NCI-H524 (cell line): ENCODE measurements at regions not wholly inside any gene's neighbourhood (a gene's known extent, or its start where the extent isn't known, plus 50 kb on each side); places are given as distances from the start of the nearest gene placed in this dataset.
"Not testable (repeated sequence)": the region's sequence is repeated elsewhere in the genome, so short reads cannot be mapped to it uniquely, and the experiment has no call there.

Experiments used
- DNase-seq, 2 experiments: peaks; one replicate each; lab custom pipeline; 2025; lab: John Stamatoyannopoulos, UW

GRCh38 chr1:95518310-95518709 lies 284.3 kb downstream of the RWDD3 start:
- DNase-seq: no peak

- no peak for DNase-seq
Observed at GRCh38 chr1:95520390-95520789, 286.4 kb downstream of the RWDD3 start.

DNA sequence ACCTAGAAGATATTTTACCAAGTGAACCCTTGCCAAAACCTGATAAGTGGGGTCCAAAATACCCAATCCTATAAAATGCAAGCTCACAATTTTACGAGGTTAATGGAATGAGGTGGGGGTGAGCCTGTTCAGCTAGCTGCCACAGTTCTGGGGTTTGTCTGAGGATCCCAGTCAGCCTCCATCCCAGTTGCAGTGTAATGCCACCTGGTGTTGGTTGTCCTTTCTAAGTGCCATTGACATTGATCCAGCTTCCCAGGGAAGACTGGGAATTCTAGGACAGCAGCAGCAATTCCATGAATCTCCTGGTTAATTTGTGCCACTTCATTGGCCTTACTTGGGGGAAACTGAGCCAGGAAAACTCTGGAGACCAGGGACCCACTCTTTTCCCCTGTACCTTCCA lies 298.3 kb downstream of the RWDD3 start:
- DNase-seq: no peak

GRCh38 chr1:95534985-95535384 lies 301.0 kb downstream of the RWDD3 start:
- DNase-seq: no peak

DNA sequence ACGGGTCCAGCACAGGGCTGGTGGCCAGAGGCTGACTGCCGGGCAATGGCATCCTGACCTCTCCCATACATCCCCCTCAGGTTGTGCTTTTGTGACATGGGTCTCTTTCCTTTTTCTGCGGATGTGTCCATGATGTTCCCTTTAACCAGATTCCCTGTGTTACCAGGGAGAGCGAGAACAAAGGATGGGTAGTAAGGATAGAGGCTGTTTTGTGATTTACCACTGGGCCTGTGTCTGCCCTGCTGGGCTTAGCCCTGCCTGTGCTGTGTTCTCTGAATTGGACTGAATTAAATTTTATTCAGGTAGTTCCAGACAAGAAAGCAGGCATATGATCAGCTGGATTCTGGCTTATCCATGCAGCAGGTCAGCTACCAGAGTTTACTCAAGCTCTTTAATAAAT lies 301.6 kb downstream of the RWDD3 start:
- no peak for DNase-seq

- no peak for DNase-seq
Observed at GRCh38 chr1:95536501-95536900, 302.5 kb downstream of the RWDD3 start.

DNA sequence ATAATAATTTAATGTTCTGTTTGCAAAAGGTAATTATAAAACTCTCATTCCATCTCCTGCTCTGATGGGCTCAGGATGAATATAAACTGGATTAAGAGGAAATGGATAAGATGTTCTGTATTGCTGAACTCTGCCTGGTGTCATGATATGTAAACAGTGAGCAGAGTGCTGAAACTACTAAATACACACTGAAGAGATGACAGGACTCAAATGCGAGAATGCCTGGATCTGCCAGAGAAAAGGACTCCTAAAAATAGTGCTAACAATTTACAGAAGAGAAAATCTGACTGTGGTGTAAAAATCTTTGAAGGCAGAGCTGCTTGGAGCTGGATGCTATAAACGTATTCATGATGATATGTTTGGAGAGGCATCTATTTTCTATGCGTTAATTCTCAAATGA lies 303.2 kb downstream of the RWDD3 start:
- no peak for DNase-seq

DNA sequence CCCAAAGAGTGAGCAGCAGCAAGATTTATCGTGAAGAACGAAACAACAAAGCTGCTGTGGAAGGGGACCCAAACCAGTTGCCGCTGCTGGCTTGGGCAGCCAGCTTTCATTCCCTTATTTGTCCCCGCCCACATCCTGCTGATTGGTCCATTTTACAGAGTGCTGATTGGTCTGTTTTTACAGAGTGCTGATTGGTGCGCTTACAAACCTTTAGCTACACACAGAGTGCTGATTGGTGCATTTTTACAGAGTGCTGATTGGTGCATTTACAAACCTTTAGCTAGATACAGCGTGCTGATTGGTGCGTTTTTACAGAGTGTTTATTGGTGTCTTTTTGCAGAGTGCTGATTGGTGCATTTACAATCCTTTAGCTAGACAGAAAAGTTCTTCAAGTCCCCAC lies 304.2 kb downstream of the RWDD3 start:
- not testable (repeated sequence) for DNase-seq

GRCh38 chr1:95542936-95543335 lies 308.9 kb downstream of the RWDD3 start:
- no peak for DNase-seq

DNA sequence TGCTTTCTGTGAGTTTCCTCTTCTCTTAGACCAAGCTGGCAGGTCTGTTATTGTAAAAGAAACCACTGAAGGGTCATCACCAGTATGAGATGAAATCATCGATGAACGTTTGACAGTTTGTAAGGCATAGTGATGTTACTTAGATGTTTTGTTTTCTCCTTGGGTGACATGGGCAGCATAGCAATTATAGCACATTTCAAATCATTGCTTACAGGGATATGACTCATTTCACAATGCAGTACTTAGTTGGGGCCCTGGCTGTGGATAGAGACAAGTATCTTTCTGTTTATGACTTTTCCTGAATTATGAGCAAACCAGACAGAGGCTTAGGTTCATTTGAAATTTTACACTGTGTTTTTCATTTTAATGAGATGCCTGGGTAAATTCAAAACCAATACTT lies 313.0 kb downstream of the RWDD3 start:
- DNase-seq: no peak

- DNase-seq: no peak
Observed at GRCh38 chr1:95548211-95548610, 314.2 kb downstream of the RWDD3 start.

DNA sequence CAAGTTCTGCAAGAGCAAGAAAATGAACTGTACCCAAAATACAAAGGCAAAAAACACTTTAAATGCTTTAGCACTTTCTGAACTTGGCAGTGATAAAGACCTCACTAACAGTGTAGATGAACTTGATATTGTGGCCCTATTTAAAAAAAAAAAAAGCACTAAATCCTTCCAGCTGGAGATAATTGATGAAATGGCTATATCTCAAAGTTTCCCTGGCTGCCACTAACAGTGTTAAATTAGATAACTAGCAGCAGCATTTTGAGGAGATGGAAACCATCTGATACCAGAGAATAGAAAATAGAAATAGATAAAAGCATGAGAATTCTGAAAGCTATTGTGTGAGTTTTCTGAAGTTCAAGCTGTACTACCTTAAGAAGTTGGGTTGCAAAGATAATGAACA lies 317.2 kb downstream of the RWDD3 start:
- no peak for DNase-seq

- no peak for DNase-seq
Observed at GRCh38 chr1:95553595-95553994, 319.6 kb downstream of the RWDD3 start.

- no peak for DNase-seq
Observed at GRCh38 chr1:95554408-95554807, 320.4 kb downstream of the RWDD3 start.

DNA sequence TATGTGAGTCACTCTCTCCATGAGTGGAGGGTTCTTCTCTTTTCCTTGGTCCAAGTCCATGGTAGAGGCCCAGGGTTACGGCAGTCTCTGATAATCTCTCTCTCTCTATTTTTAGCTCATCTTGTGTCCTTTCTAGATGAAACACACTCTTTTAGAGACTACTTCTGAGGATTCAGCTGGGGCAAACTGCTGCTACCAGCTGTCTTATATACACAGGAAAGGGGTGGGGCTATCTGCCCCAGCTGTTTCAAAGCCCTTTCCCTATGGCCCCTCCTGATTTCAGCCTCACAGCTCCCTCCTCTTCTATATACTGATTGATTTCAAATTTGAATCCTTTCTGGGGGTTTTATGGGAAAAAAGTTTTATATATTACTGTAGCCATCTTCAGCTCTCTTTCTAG lies 324.8 kb downstream of the RWDD3 start:
- peak in 1 of 2 experiments; percentile 30 for DNase-seq

GRCh38 chr1:95561346-95561745 lies 327.3 kb downstream of the RWDD3 start:
- DNase-seq: no peak

DNA sequence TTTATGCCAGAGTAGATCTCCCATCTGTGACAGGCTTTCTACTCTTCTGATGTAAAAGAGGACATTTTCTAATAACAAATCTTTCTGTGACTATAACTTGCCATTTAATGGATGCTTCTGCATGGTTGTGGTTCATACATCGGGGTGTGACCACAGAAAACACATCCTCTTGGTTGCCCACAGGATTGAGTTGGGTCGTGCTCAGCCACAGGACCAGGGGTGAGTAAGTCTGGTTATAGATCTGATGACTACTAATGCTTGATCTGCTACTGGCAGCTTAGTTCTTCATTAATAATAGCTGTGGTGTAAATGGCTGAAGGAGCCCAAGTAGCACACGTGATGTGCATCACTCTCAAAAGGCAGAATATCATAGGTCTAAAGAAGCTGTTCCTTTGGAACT lies 328.2 kb downstream of the RWDD3 start:
- no peak for DNase-seq

DNA sequence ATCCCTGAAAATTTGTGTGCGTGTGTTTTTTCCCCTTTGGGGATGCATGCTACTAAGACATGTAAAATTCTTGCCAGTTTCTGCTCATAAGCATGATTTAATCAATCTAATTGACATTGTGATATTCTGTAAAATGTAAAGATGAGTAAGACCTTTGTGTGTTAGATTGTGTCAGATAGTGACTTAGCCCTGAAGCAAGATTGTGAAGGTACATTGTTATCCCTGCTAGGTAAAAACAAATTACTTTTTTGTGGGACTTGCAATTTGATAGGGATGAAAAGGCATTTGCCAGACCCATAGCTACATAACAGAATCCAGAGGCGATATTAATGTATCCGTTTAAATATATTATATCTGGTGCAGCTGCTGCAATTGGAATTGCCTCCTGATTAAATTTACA lies 338.0 kb downstream of the RWDD3 start:
- DNase-seq: no peak

- DNase-seq: no peak
Observed at GRCh38 chr1:95572962-95573361, 339.0 kb downstream of the RWDD3 start.

GRCh38 chr1:95575291-95575690 lies 341.3 kb downstream of the RWDD3 start:
- DNase-seq: no peak

- DNase-seq: no peak
Observed at GRCh38 chr1:95578462-95578861, 344.5 kb downstream of the RWDD3 start.

GRCh38 chr1:95582191-95582590 lies 348.2 kb downstream of the RWDD3 start:
- no peak for DNase-seq

DNA sequence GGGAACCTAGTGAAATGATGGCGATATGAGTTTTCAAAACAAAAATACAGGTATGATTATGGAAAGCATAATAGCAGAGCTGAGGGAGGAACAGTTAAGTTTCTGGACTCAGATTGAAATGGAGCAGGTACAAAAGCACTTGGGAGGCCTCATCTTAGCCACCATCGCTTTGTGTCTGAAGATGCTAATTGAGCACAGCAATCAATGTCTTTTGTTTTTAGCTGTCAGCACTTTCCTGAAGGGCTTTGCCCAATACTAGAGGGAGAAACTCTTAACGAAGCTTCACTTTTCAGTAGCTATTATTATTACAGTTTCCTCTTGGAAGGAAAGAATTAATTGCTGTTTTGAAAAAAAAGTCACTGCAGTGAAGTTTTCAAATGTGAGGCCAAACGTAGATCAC lies 348.7 kb downstream of the RWDD3 start:
- DNase-seq: no peak

DNA sequence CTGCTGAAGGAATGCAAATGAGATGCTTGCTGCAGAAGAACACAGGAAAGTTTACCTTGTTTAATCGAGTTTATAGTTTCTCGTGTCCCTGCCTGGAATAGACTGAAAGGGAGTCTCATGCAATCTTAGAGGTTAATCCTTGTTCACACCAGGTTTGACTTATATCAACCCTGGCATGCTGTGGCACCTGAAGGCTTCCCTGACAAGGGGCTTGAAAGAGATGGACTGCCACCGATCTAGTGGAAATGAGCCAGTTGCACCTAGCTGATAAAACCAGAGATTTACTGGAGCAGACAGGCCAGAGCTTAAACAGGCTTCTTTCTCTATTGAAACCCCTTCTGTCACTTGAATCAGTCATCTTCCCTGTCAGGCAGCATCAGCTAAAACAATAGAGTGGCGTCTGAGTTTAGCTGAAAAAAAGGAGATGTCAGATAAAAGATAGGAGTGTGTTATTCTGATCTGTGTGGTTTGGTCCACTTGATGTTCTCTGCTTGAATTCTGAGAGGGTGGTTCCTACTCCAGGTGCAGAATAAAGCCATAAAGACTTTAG lies 349.7 kb downstream of the RWDD3 start:
- no peak for DNase-seq

GRCh38 chr1:95584315-95584714 lies 350.3 kb downstream of the RWDD3 start:
- DNase-seq: no peak
